ENCODE measurements at regions not wholly inside any gene's neighbourhood (a gene's known extent, or its start where the extent isn't known, plus 50 kb on each side); places are given as distances from the start of the nearest gene placed in this dataset.
"Not testable (repeated sequence)": the region's sequence is repeated elsewhere in the genome, so short reads cannot be mapped to it uniquely, and the experiment has no call there.

- intact Hi-C loops (cut with DNase I), result no loop called here
- no peak for DNase-seq (ENCODE audit: extremely low spot score in 2 of 2)
Observed at GRCh38 chr7:149664666-149665065, 108.7 kb downstream of the ZNF467 start.

DNA sequence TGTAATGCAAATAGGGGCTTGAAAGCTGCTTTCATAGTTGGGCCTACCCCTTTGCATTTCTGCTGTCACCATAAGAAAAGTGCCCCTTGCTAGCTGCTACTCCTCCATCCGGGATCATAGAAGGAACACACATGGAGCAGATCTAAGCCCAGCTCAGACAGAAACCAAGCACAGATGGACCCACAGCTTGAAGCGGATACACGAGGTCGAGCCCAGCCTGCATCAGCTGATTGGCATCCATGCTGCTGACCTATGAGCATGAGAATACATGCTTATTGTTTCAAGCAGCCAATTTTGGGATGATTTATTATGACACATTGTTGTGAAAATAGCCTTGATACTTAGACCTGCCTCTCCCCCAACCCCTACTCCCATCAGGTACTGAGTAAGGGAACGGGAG, 109.2 kb downstream of the ZNF467 start:
- H3K4me1 ChIP-seq, result no peaks in the 10 kb centered on the region
- H3K4me3 ChIP-seq, result no peak overlapping the region
- H3K27ac ChIP-seq, result no peak overlapping the region
- H3K36me3 ChIP-seq, result no peaks in the 10 kb centered on the region
- intact Hi-C loops (cut with DNase I), result no loop called here
- H3K27me3 ChIP-seq, result no peaks in the 10 kb centered on the region
- no peaks in the 10 kb centered on the region for H3K9me3 ChIP-seq
- TF ChIP-seq POLR2A (IDR thresholded peaks at IDR 0.05), result no peak
- no peak for TF ChIP-seq POLR2AphosphoS5 (IDR thresholded peaks at IDR 0.05; ENCODE audit: insufficient read depth in 1 of 2, low read depth in 1 of 2)
- TF ChIP-seq, protein P1, sequence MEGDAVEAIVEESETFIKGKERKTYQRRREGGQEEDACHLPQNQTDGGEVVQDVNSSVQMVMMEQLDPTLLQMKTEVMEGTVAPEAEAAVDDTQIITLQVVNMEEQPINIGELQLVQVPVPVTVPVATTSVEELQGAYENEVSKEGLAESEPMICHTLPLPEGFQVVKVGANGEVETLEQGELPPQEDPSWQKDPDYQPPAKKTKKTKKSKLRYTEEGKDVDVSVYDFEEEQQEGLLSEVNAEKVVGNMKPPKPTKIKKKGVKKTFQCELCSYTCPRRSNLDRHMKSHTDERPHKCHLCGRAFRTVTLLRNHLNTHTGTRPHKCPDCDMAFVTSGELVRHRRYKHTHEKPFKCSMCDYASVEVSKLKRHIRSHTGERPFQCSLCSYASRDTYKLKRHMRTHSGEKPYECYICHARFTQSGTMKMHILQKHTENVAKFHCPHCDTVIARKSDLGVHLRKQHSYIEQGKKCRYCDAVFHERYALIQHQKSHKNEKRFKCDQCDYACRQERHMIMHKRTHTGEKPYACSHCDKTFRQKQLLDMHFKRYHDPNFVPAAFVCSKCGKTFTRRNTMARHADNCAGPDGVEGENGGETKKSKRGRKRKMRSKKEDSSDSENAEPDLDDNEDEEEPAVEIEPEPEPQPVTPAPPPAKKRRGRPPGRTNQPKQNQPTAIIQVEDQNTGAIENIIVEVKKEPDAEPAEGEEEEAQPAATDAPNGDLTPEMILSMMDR (IDR thresholded peaks at IDR 0.05), result no peak
- no peak for DNase-seq (ENCODE audit: extremely low spot score in 2 of 2)

More at GRCh38 chr7:149664666-149665065, 108.7 kb downstream of the ZNF467 start:
- TF ChIP-seq POLR2AphosphoS5 (IDR thresholded peaks at IDR 0.05; ENCODE audit: insufficient read depth in 1 of 2, low read depth in 1 of 2) (no peak), POLR2A (IDR thresholded peaks at IDR 0.05) (no peak)
- TF ChIP-seq, protein P1 (IDR thresholded peaks at IDR 0.05), result no peak
- Histone ChIP-seq H3K27ac (no peak overlapping the region), H3K36me3 (no peaks in the 10 kb centered on the region), H3K4me3 (no peak overlapping the region), H3K4me1 (no peaks in the 10 kb centered on the region), H3K27me3 (no peaks in the 10 kb centered on the region), H3K9me3 (no peaks in the 10 kb centered on the region)

- no peaks in the 10 kb centered on the region for H3K36me3 ChIP-seq
- TF ChIP-seq POLR2AphosphoS5 (IDR thresholded peaks at IDR 0.05; ENCODE audit: insufficient read depth in 1 of 2, low read depth in 1 of 2) (no peak), POLR2A (IDR thresholded peaks at IDR 0.05) (no peak)
- TF ChIP-seq, protein P1 (IDR thresholded peaks at IDR 0.05), result no peak
- no peaks in the 10 kb centered on the region for H3K9me3 ChIP-seq
- no peak overlapping the region for H3K4me3 ChIP-seq
- no peaks in the 10 kb centered on the region for H3K4me1 ChIP-seq
- no peak for DNase-seq (ENCODE audit: extremely low spot score in 2 of 2)
- H3K27ac ChIP-seq, result no peak overlapping the region
- no peaks in the 10 kb centered on the region for H3K27me3 ChIP-seq
- intact Hi-C loops (cut with DNase I), result no loop called here
Observed at GRCh38 chr7:149662591-149663095, 110.7 kb downstream of the ZNF467 start.

- H3K27me3 ChIP-seq, result no peaks in the 10 kb centered on the region
- H3K4me1 ChIP-seq, result no peaks in the 10 kb centered on the region
- H3K4me3 ChIP-seq, result no peak overlapping the region
- no peaks in the 10 kb centered on the region for H3K9me3 ChIP-seq
- TF ChIP-seq, protein P1 (IDR thresholded peaks at IDR 0.05), result no peak
- DNase-seq (ENCODE audit: extremely low spot score in 2 of 2), result no peak
- intact Hi-C loops (cut with DNase I), result no loop called here
- no peaks in the 10 kb centered on the region for H3K36me3 ChIP-seq
- H3K27ac ChIP-seq, result no peak overlapping the region
Observed at GRCh38 chr7:149655784-149656183, 117.6 kb downstream of the ZNF467 start.

GRCh38 chr7:149654588-149654987, 118.8 kb downstream of the ZNF467 start:
- H3K27ac ChIP-seq, result no peak overlapping the region
- H3K27me3 ChIP-seq, result no peaks in the 10 kb centered on the region
- TF ChIP-seq, protein P1 (IDR thresholded peaks at IDR 0.05), result no peak
- TF ChIP-seq POLR2AphosphoS5 (IDR thresholded peaks at IDR 0.05; ENCODE audit: insufficient read depth in 1 of 2, low read depth in 1 of 2), result no peak
- TF ChIP-seq POLR2A (IDR thresholded peaks at IDR 0.05), result no peak
- no peak for DNase-seq (ENCODE audit: extremely low spot score in 2 of 2)
- H3K4me1 ChIP-seq, result no peaks in the 10 kb centered on the region
- H3K9me3 ChIP-seq, result no peaks in the 10 kb centered on the region
- no peak overlapping the region for H3K4me3 ChIP-seq
- intact Hi-C loops (cut with DNase I), result no loop called here
- no peaks in the 10 kb centered on the region for H3K36me3 ChIP-seq

DNA sequence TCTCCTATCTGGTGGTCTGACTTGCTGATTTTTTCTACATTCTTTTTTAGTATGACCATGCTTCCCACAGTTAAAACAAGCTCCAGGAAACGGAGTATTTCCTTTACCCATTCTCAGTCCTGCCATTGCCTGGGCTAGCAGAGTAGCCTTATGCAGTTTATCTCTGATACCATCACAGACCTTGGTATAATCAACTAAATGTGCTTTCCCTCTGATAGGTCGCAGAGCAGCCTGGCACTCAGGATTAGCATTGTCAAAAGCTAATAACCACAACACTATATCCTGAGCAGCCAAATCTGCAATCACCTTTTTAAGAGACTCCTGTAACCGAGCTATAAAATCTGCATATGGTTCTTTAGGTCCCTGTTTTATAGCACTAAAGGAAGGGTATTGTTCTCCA, 123.2 kb downstream of the ZNF467 start:
- H3K27ac ChIP-seq; H3K9me3 ChIP-seq; H3K4me3 ChIP-seq; DNase-seq (ENCODE audit: extremely low spot score in 2 of 2); intact Hi-C loops (cut with DNase I); H3K36me3 ChIP-seq; H3K4me1 ChIP-seq; H3K27me3 ChIP-seq: not testable (repeated sequence)

Measured in vagina (tissue), 2 donors.